ENCODE measurements at regions not wholly inside any gene's neighbourhood (a gene's known extent, or its start where the extent isn't known, plus 50 kb on each side); places are given as distances from the start of the nearest gene placed in this dataset.

DNA sequence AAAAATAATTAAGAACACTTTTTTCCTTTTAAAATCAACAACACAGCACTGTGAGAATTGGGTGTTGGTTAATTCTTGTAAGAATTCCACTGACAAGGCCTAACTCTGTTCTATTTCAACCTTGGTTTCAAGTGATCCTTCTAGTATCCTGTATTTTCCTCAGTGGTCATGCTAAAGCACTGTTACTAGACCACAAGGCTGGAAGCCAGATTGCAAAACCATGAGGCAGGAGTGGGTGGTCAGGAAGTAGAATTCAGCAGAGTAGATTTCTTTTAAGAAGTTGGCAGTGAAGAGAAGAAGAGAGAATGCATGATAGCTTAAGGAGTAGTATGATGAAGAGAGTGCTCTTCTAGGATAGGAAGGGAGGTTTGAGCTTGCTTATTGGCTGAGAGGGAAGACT is 71.6 kb upstream of the LEF1 start:
- TF ChIP-seq POLR2A (IDR thresholded peaks at IDR 0.05; ENCODE audit: low read depth, low read length): no peak
- FAIRE-seq: no peak
- DNase-seq (ENCODE audit: insufficient read length, low spot score): no peak

DNA sequence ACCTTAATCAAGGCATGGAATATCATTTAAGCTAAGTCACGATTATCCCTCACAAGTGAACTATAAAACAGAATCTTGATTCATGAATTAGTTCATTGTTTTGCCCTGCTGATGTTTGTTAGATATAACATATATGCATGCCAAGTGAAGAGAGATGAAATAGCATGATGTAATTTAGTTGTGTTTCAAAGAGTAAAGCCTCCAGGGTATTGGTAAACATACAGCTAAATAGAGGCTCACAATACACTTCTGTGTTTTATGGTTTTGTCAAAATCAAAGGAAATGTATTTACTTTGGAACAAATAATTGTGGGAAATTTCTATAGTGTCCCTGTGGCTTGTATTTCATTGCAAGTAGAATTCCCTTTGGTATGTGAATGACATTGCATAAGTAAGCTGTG is 69.0 kb upstream of the LEF1 start:
- no peak for DNase-seq (ENCODE audit: insufficient read length, low spot score)
- no peak for TF ChIP-seq POLR2A (IDR thresholded peaks at IDR 0.05; ENCODE audit: low read depth, low read length)
- no peak for FAIRE-seq

DNA sequence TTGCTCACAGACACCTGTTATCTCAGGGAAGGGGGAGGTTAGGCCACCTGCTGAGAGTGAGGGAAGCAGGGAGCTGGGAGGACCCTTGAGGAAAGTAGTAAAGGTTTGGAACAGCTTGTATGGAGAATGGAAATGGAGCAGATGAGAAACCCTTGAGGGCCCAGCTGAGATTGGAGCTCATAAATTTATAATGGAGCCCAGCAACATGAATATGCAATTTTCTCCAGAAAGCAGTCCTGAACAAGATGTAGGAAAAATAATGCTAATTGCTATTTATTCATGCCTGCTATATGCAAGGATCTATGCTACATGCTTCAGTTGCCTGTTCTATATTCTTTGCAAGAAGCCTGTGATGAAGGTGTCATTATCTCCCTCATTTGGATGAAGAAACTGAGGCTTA is 67.5 kb upstream of the LEF1 start:
- FAIRE-seq (no peak), DNase-seq (ENCODE audit: insufficient read length, low spot score) (no peak)
- no peak for TF ChIP-seq POLR2A (IDR thresholded peaks at IDR 0.05; ENCODE audit: low read depth, low read length)

DNA sequence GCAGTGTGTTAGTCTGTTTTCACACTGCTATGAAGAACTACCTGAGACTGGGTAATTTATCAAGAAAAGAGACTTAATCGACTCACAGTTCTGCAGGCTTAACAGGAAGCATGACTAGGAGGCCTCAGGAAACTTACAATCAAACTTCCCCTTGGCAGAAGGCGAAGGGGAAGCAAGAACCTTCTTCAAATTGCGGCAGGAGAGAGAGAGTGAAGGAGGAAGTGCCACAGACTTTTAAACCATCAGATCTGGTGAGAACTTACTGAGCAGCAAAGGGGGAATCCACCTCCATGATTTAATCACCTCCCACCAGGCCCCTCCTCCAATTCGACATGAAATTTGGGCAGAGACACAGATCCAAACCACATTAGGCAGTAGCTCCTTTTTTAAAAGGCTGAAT is 59.2 kb upstream of the LEF1 start:
- no peak for DNase-seq (ENCODE audit: insufficient read length, low spot score)
- TF ChIP-seq POLR2A (IDR thresholded peaks at IDR 0.05; ENCODE audit: low read depth, low read length): no peak
- no peak for FAIRE-seq

DNA sequence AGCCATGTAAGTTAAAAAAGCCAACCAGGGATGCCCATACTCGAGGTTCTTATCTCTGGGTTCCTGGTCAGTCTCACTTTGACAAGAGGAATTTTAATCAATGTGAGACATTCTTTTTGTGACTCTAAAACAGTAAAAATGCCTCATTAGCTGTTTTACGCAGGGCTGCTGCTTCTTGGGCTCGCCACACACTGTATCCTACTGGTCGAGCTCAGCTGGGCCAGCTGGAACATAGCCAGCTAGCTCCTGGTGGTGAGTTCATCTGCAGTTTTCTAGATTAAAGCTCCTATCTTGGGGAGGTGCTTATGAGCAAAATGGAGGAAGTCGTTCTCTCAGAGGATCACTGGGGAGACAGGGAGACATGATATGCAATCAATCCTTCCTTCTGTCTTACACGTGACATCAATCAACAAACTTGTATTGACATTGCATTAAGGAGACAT is 55.9 kb upstream of the LEF1 start:
- no peak for DNase-seq (ENCODE audit: insufficient read length, low spot score)
- no peak for TF ChIP-seq POLR2A (IDR thresholded peaks at IDR 0.05; ENCODE audit: low read depth, low read length)
- FAIRE-seq: no peak

DNA sequence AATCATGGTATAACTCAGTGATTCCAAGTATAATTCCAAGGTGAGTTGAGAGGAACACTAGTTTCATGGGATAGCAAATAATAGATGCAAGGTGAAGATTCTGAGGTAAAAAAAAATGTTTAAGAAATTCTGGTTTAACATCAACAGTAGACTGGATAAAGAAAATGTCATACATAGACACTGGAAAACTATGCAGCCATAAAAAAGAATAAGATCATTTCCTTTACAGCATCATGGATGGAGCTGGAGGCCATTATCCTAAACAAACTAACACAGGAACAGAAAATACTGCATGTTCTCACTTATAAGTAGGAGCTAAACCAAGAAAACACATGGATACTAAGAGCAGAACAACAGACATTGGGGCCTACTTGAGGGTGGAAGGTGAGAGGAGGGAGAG is 54.6 kb upstream of the LEF1 start:
- FAIRE-seq (no peak), DNase-seq (ENCODE audit: insufficient read length, low spot score) (no peak)
- TF ChIP-seq POLR2A (IDR thresholded peaks at IDR 0.05; ENCODE audit: low read depth, low read length): no peak

DNA sequence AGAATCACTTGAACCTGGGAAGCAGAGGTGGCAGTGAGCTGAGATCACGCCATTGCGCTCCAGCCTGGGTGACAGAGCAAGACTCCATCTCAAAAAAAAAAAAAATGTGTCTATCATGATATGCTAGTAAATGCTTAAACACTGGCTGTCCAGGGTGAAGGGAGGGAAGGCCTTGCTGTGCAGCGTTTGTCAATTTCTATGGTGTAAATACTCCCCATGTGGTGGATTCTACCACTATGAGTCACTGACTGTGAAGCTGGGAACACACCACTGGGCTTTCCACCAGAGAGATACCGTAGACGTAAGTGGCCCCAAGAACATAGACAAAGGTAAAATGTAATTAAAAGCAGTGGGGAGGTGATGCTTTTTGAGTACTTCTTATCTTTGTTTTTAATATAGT is 51.3 kb upstream of the LEF1 start:
- DNase-seq (ENCODE audit: insufficient read length, low spot score) (no peak), FAIRE-seq (no peak)
- TF ChIP-seq POLR2A (IDR thresholded peaks at IDR 0.05; ENCODE audit: low read depth, low read length): no peak

All from H54 (cell line).